Tibial artery (tissue), 4 donors: ENCODE measurements at regions not wholly inside any gene's neighbourhood (a gene's known extent, or its start where the extent isn't known, plus 50 kb on each side); places are given as distances from the start of the nearest gene placed in this dataset.
A peak's percentile ranks its signal among the peaks of the same experiment; 100 is the strongest.
"Not testable (repeated sequence)": the region's sequence is repeated elsewhere in the genome, so short reads cannot be mapped to it uniquely, and the experiment has no call there.

Experiments used
- DNase-seq, 2 donors: peaks; one replicate each; pipeline ENCODE4 v3.0.0-alpha.2; 2019
- H3K27ac ChIP-seq, 2 donors: fragments of 200-600 bp; sonication (generic) in 1 of 2; 1 replicate in 1 of 2; 2 replicates in 1 of 2; pipeline ENCODE4 v1.5.1; 2018 to 2019; ENCODE audit warnings: mild to moderate bottlenecking in 1 of 2
- H3K27me3 ChIP-seq, 2 donors: fragments of 200-600 bp; sonication (generic) in 1 of 2; one replicate each; pipeline versions ENCODE4 v1.5.1 to v1.6.0; 2016 to 2019
- H3K36me3 ChIP-seq, 3 donors: fragments of 200-600 bp; sonication (generic) in 2 of 3; one replicate each; pipeline ENCODE4 v1.5.1; 2016 to 2019; ENCODE audit warnings: mild to moderate bottlenecking in 2 of 3
- H3K4me1 ChIP-seq, 4 donors: fragments of 200-600 bp; sonication (generic) in 2 of 4; 1 replicate in 3 of 4; 2 replicates in 1 of 4; pipeline ENCODE4 v1.5.1; 2016 to 2019
- H3K4me3 ChIP-seq, 2 donors: fragments of 200-600 bp; sonication (generic) in 1 of 2; 1 replicate in 1 of 2; 2 replicates in 1 of 2; pipeline ENCODE4 v1.5.1; 2018 to 2019; ENCODE audit warnings: mild to moderate bottlenecking in 2 of 2
- H3K9me3 ChIP-seq, 3 donors: fragments of 200-600 bp; sonication (generic) in 1 of 3; one replicate each; pipeline ENCODE4 v1.5.1; 2016 to 2019
- intact Hi-C: fragments of 100-400 bp; cut with DNase I; formaldehyde crosslinking; loops from one replicate; pipeline ENCODE4 v1.15.0; 2023; ENCODE audit warnings: low total_unique reads

- peak in 1 of 2 donors; percentile 16 for DNase-seq
- H3K4me1 ChIP-seq, H3K27ac ChIP-seq, H3K9me3 ChIP-seq, H3K27me3 ChIP-seq, H3K4me3 ChIP-seq, intact Hi-C loops, H3K36me3 ChIP-seq: not testable (repeated sequence)
These were observed 159.4 kb upstream of the FRG2B start for GRCh38 chr10:133785846-133786602.

- H3K27me3 ChIP-seq, H3K4me3 ChIP-seq, H3K4me1 ChIP-seq, H3K9me3 ChIP-seq, DNase-seq, H3K27ac ChIP-seq, intact Hi-C loops, H3K36me3 ChIP-seq: not testable (repeated sequence)
These were observed 158.6 kb upstream of the FRG2B start for GRCh38 chr10:133785178-133785577.

GRCh38 chr10:133765308-133765707, 138.7 kb upstream of the FRG2B start:
- H3K27me3 ChIP-seq, H3K4me1 ChIP-seq, H3K9me3 ChIP-seq, H3K36me3 ChIP-seq, H3K4me3 ChIP-seq, DNase-seq, H3K27ac ChIP-seq, intact Hi-C loops: not testable (repeated sequence)

GRCh38 chr10:133764823-133765209, 138.2 kb upstream of the FRG2B start:
- DNase-seq, intact Hi-C loops, H3K4me3 ChIP-seq, H3K27ac ChIP-seq, H3K36me3 ChIP-seq, H3K9me3 ChIP-seq, H3K27me3 ChIP-seq, H3K4me1 ChIP-seq: not testable (repeated sequence)

GRCh38 chr10:133763875-133764822, 137.6 kb upstream of the FRG2B start:
- H3K27ac ChIP-seq, H3K4me3 ChIP-seq, H3K36me3 ChIP-seq, DNase-seq, H3K27me3 ChIP-seq, H3K4me1 ChIP-seq, intact Hi-C loops, H3K9me3 ChIP-seq: not testable (repeated sequence)

- H3K4me3 ChIP-seq, H3K4me1 ChIP-seq, intact Hi-C loops, H3K9me3 ChIP-seq, H3K27me3 ChIP-seq, DNase-seq, H3K36me3 ChIP-seq, H3K27ac ChIP-seq: not testable (repeated sequence)
These were observed 136.6 kb upstream of the FRG2B start for GRCh38 chr10:133763190-133763589.

- H3K9me3 ChIP-seq, intact Hi-C loops, H3K27ac ChIP-seq, DNase-seq, H3K27me3 ChIP-seq, H3K36me3 ChIP-seq, H3K4me1 ChIP-seq, H3K4me3 ChIP-seq: not testable (repeated sequence)
These were observed 127.0 kb upstream of the FRG2B start for GRCh38 chr10:133753545-133753944.
